Neural cell (in vitro differentiated cells): ENCODE measurements at regions not wholly inside any gene's neighbourhood (a gene's known extent, or its start where the extent isn't known, plus 50 kb on each side); places are given as distances from the start of the nearest gene placed in this dataset.

Experiments
- H2AFZ ChIP-seq: fragments of 200-600, 300-800 bp; sonication (generic), shearing (Covaris generic); 2 replicates; pipeline ENCODE4 v1.6.0; 2014; ENCODE audit warnings: low read depth, mild to moderate bottlenecking, antibody characterized with exemption, low read length, moderate library complexity
- H3F3A ChIP-seq: fragments of 200-600 bp; shearing (Covaris generic); 2 replicates; pipeline ENCODE4 v1.6.1; 2016; ENCODE audit warnings: mild to moderate bottlenecking, moderate library complexity, mixed read lengths, antibody characterized with exemption, low read length; ENCODE audit not compliant: insufficient read depth, poor library complexity, severe bottlenecking
- H3K27ac ChIP-seq: fragments of 200-600, 300-800 bp; sonication (generic), shearing (Covaris generic); 2 replicates; pipeline ENCODE4 v1.5.1; 2014; ENCODE audit warnings: mild to moderate bottlenecking, low read length, moderate library complexity
- H3K27me3 ChIP-seq: fragments of 300-800, 200-600 bp; sonication (generic), shearing (Covaris generic); 2 replicates; pipeline ENCODE4 v1.6.0; 2014; ENCODE audit warnings: mild to moderate bottlenecking, low read depth, low read length, moderate library complexity; ENCODE audit not compliant: insufficient read depth
- H3K36me3 ChIP-seq: fragments of 300-800, 200-600 bp; sonication (generic), shearing (Covaris generic); 2 replicates; pipeline ENCODE4 v1.5.1; 2014; ENCODE audit warnings: mild to moderate bottlenecking, antibody characterized with exemption, low read length, moderate library complexity; ENCODE audit not compliant: insufficient read depth
- H3K4me2 ChIP-seq: fragments of 300-800, 200-600 bp; sonication (generic), shearing (Covaris generic); 2 replicates; pipeline ENCODE4 v1.6.0; 2014; ENCODE audit warnings: mild to moderate bottlenecking, low read length
- H3K4me3 ChIP-seq: fragments of 300-800, 200-600 bp; sonication (generic), shearing (Covaris generic); 2 replicates; pipeline ENCODE4 v1.5.1; 2014; ENCODE audit warnings: mild to moderate bottlenecking, low read length, moderate library complexity
- H3K79me2 ChIP-seq: fragments of 200-600 bp; shearing (Covaris generic); replicated peaks from 2 replicates; pipeline ENCODE4 v1.6.0; 2014; ENCODE audit warnings: mild to moderate bottlenecking, low read length, moderate library complexity; ENCODE audit not compliant: insufficient read depth
- H3K9ac ChIP-seq: fragments of 300-800, 200-600 bp; sonication (generic), shearing (Covaris generic); 2 replicates; pipeline ENCODE4 v1.6.1; 2016; ENCODE audit warnings: mild to moderate bottlenecking, low read length, mixed read lengths
- H3K9me2 ChIP-seq: fragments of 200-600 bp; shearing (Covaris generic); 2 replicates; pipeline ENCODE4 v1.6.1; 2016; ENCODE audit warnings: mild to moderate bottlenecking, low read length, mixed read lengths; ENCODE audit not compliant: insufficient read depth
- H3K9me3 ChIP-seq: fragments of 200-600, 300-800 bp; sonication (generic), shearing (Covaris generic); 2 replicates; pipeline ENCODE4 v1.6.1; 2016; ENCODE audit warnings: mild to moderate bottlenecking, mixed run types, low read length, moderate library complexity, mixed read lengths
- H4K20me1 ChIP-seq: fragments of 200-600 bp; shearing (Covaris generic); 2 replicates; pipeline ENCODE4 v1.6.1; 2016; ENCODE audit warnings: mild to moderate bottlenecking, mixed run types; ENCODE audit not compliant: insufficient read depth
- EP300 ChIP-seq: fragments of 450-650 bp; conservative IDR thresholded peaks from 2 replicates; pipeline ENCODE4 v1.6.1; 2014; ENCODE audit warnings: antibody characterized with exemption, mild to moderate bottlenecking, moderate library complexity; ENCODE audit not compliant: poor library complexity, severe bottlenecking
- EZH2 ChIP-seq: fragments of 200-600, 300-800 bp; shearing (Covaris generic), sonication (generic); IDR thresholded peaks from 2 replicates; pipeline ENCODE4 v1.6.1; 2014; ENCODE audit warnings: antibody characterized with exemption, low read length, borderline replicate concordance, mild to moderate bottlenecking; ENCODE audit not compliant: insufficient read depth, poor library complexity, severe bottlenecking
- MXI1 ChIP-seq: fragments of 450-650 bp; conservative IDR thresholded peaks from 2 replicates; pipeline ENCODE4 v1.6.1; 2014; ENCODE audit warnings: antibody characterized with exemption, mild to moderate bottlenecking; ENCODE audit not compliant: poor library complexity, severe bottlenecking
- POLR2AphosphoS5 ChIP-seq: IDR thresholded peaks from 2 replicates; pipeline ENCODE4 v1.6.1; 2012
- RAD21 ChIP-seq: fragments of 450-650 bp; conservative IDR thresholded peaks from 2 replicates; pipeline ENCODE4 v1.6.1; 2014; ENCODE audit warnings: antibody characterized with exemption, mild to moderate bottlenecking, moderate library complexity
- SMC3 ChIP-seq: fragments of 450-650 bp; conservative IDR thresholded peaks from 2 replicates; pipeline ENCODE4 v1.6.1; 2014; ENCODE audit warnings: antibody characterized with exemption, mild to moderate bottlenecking, moderate library complexity; ENCODE audit not compliant: poor library complexity
- TAF1 ChIP-seq: IDR thresholded peaks from 2 replicates; pipeline ENCODE4 v1.6.1; 2012; ENCODE audit warnings: low read depth
- TF ChIP-seq, protein P1 (sequence below): fragments of 450-650 bp; IDR thresholded peaks from 2 replicates; pipeline ENCODE4 v1.5.1; 2014; ENCODE audit warnings: antibody characterized with exemption, mild to moderate bottlenecking, moderate library complexity; ENCODE audit not compliant: poor library complexity, severe bottlenecking
- TF ChIP-seq, protein P2 (sequence below): IDR thresholded peaks from 2 replicates; pipeline ENCODE4 v1.6.1; 2012; ENCODE audit warnings: borderline replicate concordance

DNA sequence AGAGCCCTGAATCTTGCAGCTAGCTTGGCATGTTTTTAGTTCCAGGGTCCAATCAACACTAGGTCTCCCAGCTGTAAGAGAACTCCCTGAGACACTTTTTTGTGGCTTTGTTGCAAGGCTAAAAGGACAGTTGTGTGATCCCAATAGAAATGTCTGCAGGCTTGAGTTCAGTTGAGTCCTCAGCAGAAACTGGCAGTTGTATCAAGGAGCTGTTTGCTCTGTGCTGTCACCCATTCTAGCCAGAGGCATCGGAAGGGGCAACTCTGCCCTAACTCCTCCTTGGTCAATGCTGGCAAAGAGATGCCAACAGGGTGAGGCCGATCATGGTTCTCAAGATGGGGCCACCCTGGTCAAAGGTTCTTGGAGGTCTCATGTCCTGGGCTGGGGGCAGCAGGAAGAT, 224.1 kb downstream of the BUB3 start:
- Histone ChIP-seq H4K20me1 (no peaks in the 10 kb centered on the region), H3K9me2 (no peaks in the 10 kb centered on the region), H3K4me3 (no peak overlapping the region), H3K9me3 (no peaks in the 10 kb centered on the region), H3K79me2 (no peaks in the 10 kb centered on the region), H3F3A (no peaks in the 10 kb centered on the region), H3K9ac (no peak overlapping the region), H3K4me2 (no peak overlapping the region), H3K36me3 (no peaks in the 10 kb centered on the region), H3K27ac (no peak overlapping the region), H2AFZ (no peak overlapping the region), H3K27me3 (peaks cover 5% of the 10 kb centered on the region)
- TF ChIP-seq, protein P1, sequence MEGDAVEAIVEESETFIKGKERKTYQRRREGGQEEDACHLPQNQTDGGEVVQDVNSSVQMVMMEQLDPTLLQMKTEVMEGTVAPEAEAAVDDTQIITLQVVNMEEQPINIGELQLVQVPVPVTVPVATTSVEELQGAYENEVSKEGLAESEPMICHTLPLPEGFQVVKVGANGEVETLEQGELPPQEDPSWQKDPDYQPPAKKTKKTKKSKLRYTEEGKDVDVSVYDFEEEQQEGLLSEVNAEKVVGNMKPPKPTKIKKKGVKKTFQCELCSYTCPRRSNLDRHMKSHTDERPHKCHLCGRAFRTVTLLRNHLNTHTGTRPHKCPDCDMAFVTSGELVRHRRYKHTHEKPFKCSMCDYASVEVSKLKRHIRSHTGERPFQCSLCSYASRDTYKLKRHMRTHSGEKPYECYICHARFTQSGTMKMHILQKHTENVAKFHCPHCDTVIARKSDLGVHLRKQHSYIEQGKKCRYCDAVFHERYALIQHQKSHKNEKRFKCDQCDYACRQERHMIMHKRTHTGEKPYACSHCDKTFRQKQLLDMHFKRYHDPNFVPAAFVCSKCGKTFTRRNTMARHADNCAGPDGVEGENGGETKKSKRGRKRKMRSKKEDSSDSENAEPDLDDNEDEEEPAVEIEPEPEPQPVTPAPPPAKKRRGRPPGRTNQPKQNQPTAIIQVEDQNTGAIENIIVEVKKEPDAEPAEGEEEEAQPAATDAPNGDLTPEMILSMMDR, result no peak
- TF ChIP-seq TAF1, result no peak
- TF ChIP-seq, protein P2, sequence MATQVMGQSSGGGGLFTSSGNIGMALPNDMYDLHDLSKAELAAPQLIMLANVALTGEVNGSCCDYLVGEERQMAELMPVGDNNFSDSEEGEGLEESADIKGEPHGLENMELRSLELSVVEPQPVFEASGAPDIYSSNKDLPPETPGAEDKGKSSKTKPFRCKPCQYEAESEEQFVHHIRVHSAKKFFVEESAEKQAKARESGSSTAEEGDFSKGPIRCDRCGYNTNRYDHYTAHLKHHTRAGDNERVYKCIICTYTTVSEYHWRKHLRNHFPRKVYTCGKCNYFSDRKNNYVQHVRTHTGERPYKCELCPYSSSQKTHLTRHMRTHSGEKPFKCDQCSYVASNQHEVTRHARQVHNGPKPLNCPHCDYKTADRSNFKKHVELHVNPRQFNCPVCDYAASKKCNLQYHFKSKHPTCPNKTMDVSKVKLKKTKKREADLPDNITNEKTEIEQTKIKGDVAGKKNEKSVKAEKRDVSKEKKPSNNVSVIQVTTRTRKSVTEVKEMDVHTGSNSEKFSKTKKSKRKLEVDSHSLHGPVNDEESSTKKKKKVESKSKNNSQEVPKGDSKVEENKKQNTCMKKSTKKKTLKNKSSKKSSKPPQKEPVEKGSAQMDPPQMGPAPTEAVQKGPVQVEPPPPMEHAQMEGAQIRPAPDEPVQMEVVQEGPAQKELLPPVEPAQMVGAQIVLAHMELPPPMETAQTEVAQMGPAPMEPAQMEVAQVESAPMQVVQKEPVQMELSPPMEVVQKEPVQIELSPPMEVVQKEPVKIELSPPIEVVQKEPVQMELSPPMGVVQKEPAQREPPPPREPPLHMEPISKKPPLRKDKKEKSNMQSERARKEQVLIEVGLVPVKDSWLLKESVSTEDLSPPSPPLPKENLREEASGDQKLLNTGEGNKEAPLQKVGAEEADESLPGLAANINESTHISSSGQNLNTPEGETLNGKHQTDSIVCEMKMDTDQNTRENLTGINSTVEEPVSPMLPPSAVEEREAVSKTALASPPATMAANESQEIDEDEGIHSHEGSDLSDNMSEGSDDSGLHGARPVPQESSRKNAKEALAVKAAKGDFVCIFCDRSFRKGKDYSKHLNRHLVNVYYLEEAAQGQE, result no peak
- no peak for TF ChIP-seq POLR2AphosphoS5
- no peak for TF ChIP-seq SMC3
- TF ChIP-seq EZH2, result no peak

DNA sequence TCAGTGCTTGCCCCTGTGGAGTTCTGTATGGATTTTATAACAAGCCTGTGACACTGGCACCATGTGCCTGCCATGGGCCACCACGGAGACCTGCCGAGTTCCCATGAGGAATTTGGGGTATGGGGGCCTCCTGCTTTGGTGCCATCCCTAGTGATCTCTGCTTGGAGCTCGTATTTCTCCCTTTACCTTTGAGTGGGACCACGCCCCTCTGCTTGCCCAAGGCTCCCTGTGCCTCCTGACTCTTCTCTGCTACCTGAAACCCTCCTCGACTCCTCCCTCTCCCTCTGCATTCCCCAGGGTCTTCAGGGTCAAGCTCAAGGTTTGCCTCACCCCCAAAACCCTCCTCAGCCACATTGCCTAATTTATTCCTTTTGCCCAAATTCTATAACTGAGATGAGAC, 225.0 kb downstream of the BUB3 start:
- Histone ChIP-seq H3K9ac (no peak overlapping the region), H3K9me2 (no peaks in the 10 kb centered on the region), H4K20me1 (no peaks in the 10 kb centered on the region), H3K79me2 (no peaks in the 10 kb centered on the region), H3K4me3 (no peak overlapping the region), H2AFZ (no peak overlapping the region), H3K4me2 (no peak overlapping the region), H3K36me3 (no peaks in the 10 kb centered on the region), H3K9me3 (no peaks in the 10 kb centered on the region), H3K27ac (no peak overlapping the region), H3K27me3 (peaks cover 5% of the 10 kb centered on the region), H3F3A (no peaks in the 10 kb centered on the region)
- TF ChIP-seq MXI1 (no peak), EP300 (no peak), SMC3 (no peak), TAF1 (no peak), EZH2 (no peak), POLR2AphosphoS5 (no peak), RAD21 (no peak)
- TF ChIP-seq, protein P1, result no peak
- TF ChIP-seq, protein P2, result no peak
